ENCODE measurements at regions not wholly inside any gene's neighbourhood (a gene's known extent, or its start where the extent isn't known, plus 50 kb on each side); places are given as distances from the start of the nearest gene placed in this dataset.

- peaks cover 4% of the 10 kb centered on the region for H3K4me1 ChIP-seq (ENCODE audit: control insufficient read depth, insufficient read depth, low read length, unreplicated experiment)
- no peaks in the 10 kb centered on the region for H3K79me2 ChIP-seq (ENCODE audit: control insufficient read depth, insufficient read depth, low read length, unreplicated experiment)
- no peaks in the 10 kb centered on the region for H3K36me3 ChIP-seq (ENCODE audit: insufficient read depth, low read length)
- no peaks in the 10 kb centered on the region for H3K27me3 ChIP-seq (ENCODE audit: insufficient read depth, low read length)
- no peak overlapping the region for H2AFZ ChIP-seq (ENCODE audit: low read length, unreplicated experiment)
- H3K27ac ChIP-seq (ENCODE audit: low read depth, low read length), result no peak overlapping the region
- no peak overlapping the region for H3K4me3 ChIP-seq (ENCODE audit: low read depth, low read length)
These were observed 176.6 kb upstream of the CENPE start for GRCh38 chr4:103374758-103375157.

GRCh38 chr4:103374306-103374705 is 176.2 kb upstream of the CENPE start:
- Histone ChIP-seq H3K27me3 (ENCODE audit: insufficient read depth, low read length) (no peaks in the 10 kb centered on the region), H3K4me3 (ENCODE audit: low read depth, low read length) (no peak overlapping the region), H3K4me1 (ENCODE audit: control insufficient read depth, insufficient read depth, low read length, unreplicated experiment) (peaks cover 4% of the 10 kb centered on the region), H3K79me2 (ENCODE audit: control insufficient read depth, insufficient read depth, low read length, unreplicated experiment) (no peaks in the 10 kb centered on the region), H2AFZ (ENCODE audit: low read length, unreplicated experiment) (no peak overlapping the region), H3K27ac (ENCODE audit: low read depth, low read length) (no peak overlapping the region), H3K36me3 (ENCODE audit: insufficient read depth, low read length) (no peaks in the 10 kb centered on the region)

GRCh38 chr4:103372002-103372558 is 173.9 kb upstream of the CENPE start:
- Histone ChIP-seq H3K79me2 (ENCODE audit: control insufficient read depth, insufficient read depth, low read length, unreplicated experiment) (no peaks in the 10 kb centered on the region), H3K36me3 (ENCODE audit: insufficient read depth, low read length) (no peaks in the 10 kb centered on the region), H3K27me3 (ENCODE audit: insufficient read depth, low read length) (peaks cover 17% of the 10 kb centered on the region; the same call in 1 of the 2 replicates), H3K4me3 (ENCODE audit: low read depth, low read length) (peak overlapping the region; percentile 49; the same call in 1 of the 2 replicates), H2AFZ (ENCODE audit: low read length, unreplicated experiment) (no peak overlapping the region), H3K27ac (ENCODE audit: low read depth, low read length) (no peak overlapping the region), H3K4me1 (ENCODE audit: control insufficient read depth, insufficient read depth, low read length, unreplicated experiment) (peaks cover 4% of the 10 kb centered on the region)

GRCh38 chr4:103370336-103370735 is 172.2 kb upstream of the CENPE start:
- no peaks in the 10 kb centered on the region for H3K79me2 ChIP-seq (ENCODE audit: control insufficient read depth, insufficient read depth, low read length, unreplicated experiment)
- H2AFZ ChIP-seq (ENCODE audit: low read length, unreplicated experiment), result no peak overlapping the region
- no peak overlapping the region for H3K4me3 ChIP-seq (ENCODE audit: low read depth, low read length)
- peaks cover 33% of the 10 kb centered on the region; the same call in 1 of the 2 replicates for H3K27me3 ChIP-seq (ENCODE audit: insufficient read depth, low read length)
- no peaks in the 10 kb centered on the region for H3K36me3 ChIP-seq (ENCODE audit: insufficient read depth, low read length)
- H3K27ac ChIP-seq (ENCODE audit: low read depth, low read length), result no peak overlapping the region
- H3K4me1 ChIP-seq (ENCODE audit: control insufficient read depth, insufficient read depth, low read length, unreplicated experiment), result peaks cover 4% of the 10 kb centered on the region

GRCh38 chr4:103365285-103365684 is 167.1 kb upstream of the CENPE start:
- Histone ChIP-seq H3K4me1 (ENCODE audit: control insufficient read depth, insufficient read depth, low read length, unreplicated experiment) (no peaks in the 10 kb centered on the region), H3K27ac (ENCODE audit: low read depth, low read length) (no peak overlapping the region), H3K79me2 (ENCODE audit: control insufficient read depth, insufficient read depth, low read length, unreplicated experiment) (no peaks in the 10 kb centered on the region), H3K36me3 (ENCODE audit: insufficient read depth, low read length) (no peaks in the 10 kb centered on the region), H2AFZ (ENCODE audit: low read length, unreplicated experiment) (no peak overlapping the region), H3K27me3 (ENCODE audit: insufficient read depth, low read length) (peaks cover 35% of the 10 kb centered on the region; the same call in 1 of the 2 replicates), H3K4me3 (ENCODE audit: low read depth, low read length) (no peak overlapping the region)

- Histone ChIP-seq H3K4me1 (ENCODE audit: control insufficient read depth, insufficient read depth, low read length, unreplicated experiment) (no peaks in the 10 kb centered on the region), H3K36me3 (ENCODE audit: insufficient read depth, low read length) (no peaks in the 10 kb centered on the region), H3K27ac (ENCODE audit: low read depth, low read length) (no peak overlapping the region), H3K4me3 (ENCODE audit: low read depth, low read length) (no peak overlapping the region), H3K27me3 (ENCODE audit: insufficient read depth, low read length) (peaks cover 35% of the 10 kb centered on the region; the same call in 1 of the 2 replicates), H3K79me2 (ENCODE audit: control insufficient read depth, insufficient read depth, low read length, unreplicated experiment) (no peaks in the 10 kb centered on the region), H2AFZ (ENCODE audit: low read length, unreplicated experiment) (no peak overlapping the region)
These were observed 165.9 kb upstream of the CENPE start for GRCh38 chr4:103364083-103364482.

- H2AFZ ChIP-seq (ENCODE audit: low read length, unreplicated experiment), result no peak overlapping the region
- H3K27me3 ChIP-seq (ENCODE audit: insufficient read depth, low read length), result 0 out of 2 replicates have a peak, but pooled peaks cover 18% of the 10 kb centered on the region
- no peaks in the 10 kb centered on the region for H3K79me2 ChIP-seq (ENCODE audit: control insufficient read depth, insufficient read depth, low read length, unreplicated experiment)
- H3K4me3 ChIP-seq (ENCODE audit: low read depth, low read length), result no peak overlapping the region
- no peaks in the 10 kb centered on the region for H3K36me3 ChIP-seq (ENCODE audit: insufficient read depth, low read length)
- no peaks in the 10 kb centered on the region for H3K4me1 ChIP-seq (ENCODE audit: control insufficient read depth, insufficient read depth, low read length, unreplicated experiment)
- H3K27ac ChIP-seq (ENCODE audit: low read depth, low read length), result no peak overlapping the region
These were observed 163.8 kb upstream of the CENPE start for GRCh38 chr4:103361926-103362325.

GRCh38 chr4:103359900-103360299 is 161.8 kb upstream of the CENPE start:
- no peak overlapping the region for H3K27ac ChIP-seq (ENCODE audit: low read depth, low read length)
- H3K79me2 ChIP-seq (ENCODE audit: control insufficient read depth, insufficient read depth, low read length, unreplicated experiment), result no peaks in the 10 kb centered on the region
- H3K36me3 ChIP-seq (ENCODE audit: insufficient read depth, low read length), result no peaks in the 10 kb centered on the region
- no peak overlapping the region for H3K4me3 ChIP-seq (ENCODE audit: low read depth, low read length)
- no peaks in the 10 kb centered on the region for H3K4me1 ChIP-seq (ENCODE audit: control insufficient read depth, insufficient read depth, low read length, unreplicated experiment)
- no peak overlapping the region for H2AFZ ChIP-seq (ENCODE audit: low read length, unreplicated experiment)
- H3K27me3 ChIP-seq (ENCODE audit: insufficient read depth, low read length), result no peaks in the 10 kb centered on the region

GRCh38 chr4:103354006-103354405 is 155.9 kb upstream of the CENPE start:
- no peak overlapping the region for H3K27ac ChIP-seq (ENCODE audit: low read depth, low read length)
- H3K36me3 ChIP-seq (ENCODE audit: insufficient read depth, low read length), result no peaks in the 10 kb centered on the region
- H3K4me1 ChIP-seq (ENCODE audit: control insufficient read depth, insufficient read depth, low read length, unreplicated experiment), result no peaks in the 10 kb centered on the region
- no peak overlapping the region for H2AFZ ChIP-seq (ENCODE audit: low read length, unreplicated experiment)
- H3K4me3 ChIP-seq (ENCODE audit: low read depth, low read length), result no peak overlapping the region
- H3K79me2 ChIP-seq (ENCODE audit: control insufficient read depth, insufficient read depth, low read length, unreplicated experiment), result no peaks in the 10 kb centered on the region
- peaks cover 10% of the 10 kb centered on the region; the same call in 1 of the 2 replicates for H3K27me3 ChIP-seq (ENCODE audit: insufficient read depth, low read length)

GRCh38 chr4:103329642-103330041 is 131.5 kb upstream of the CENPE start:
- Histone ChIP-seq H3K4me3 (ENCODE audit: low read depth, low read length) (no peak overlapping the region), H3K79me2 (ENCODE audit: control insufficient read depth, insufficient read depth, low read length, unreplicated experiment) (no peaks in the 10 kb centered on the region), H3K36me3 (ENCODE audit: insufficient read depth, low read length) (no peaks in the 10 kb centered on the region), H3K27ac (ENCODE audit: low read depth, low read length) (no peak overlapping the region), H3K4me1 (ENCODE audit: control insufficient read depth, insufficient read depth, low read length, unreplicated experiment) (no peaks in the 10 kb centered on the region), H3K27me3 (ENCODE audit: insufficient read depth, low read length) (0 out of 2 replicates have a peak, but pooled peaks cover 4% of the 10 kb centered on the region), H2AFZ (ENCODE audit: low read length, unreplicated experiment) (no peak overlapping the region)

- Histone ChIP-seq H3K4me3 (ENCODE audit: low read depth, low read length) (no peak overlapping the region), H3K27ac (ENCODE audit: low read depth, low read length) (no peak overlapping the region), H2AFZ (ENCODE audit: low read length, unreplicated experiment) (no peak overlapping the region), H3K36me3 (ENCODE audit: insufficient read depth, low read length) (no peaks in the 10 kb centered on the region), H3K27me3 (ENCODE audit: insufficient read depth, low read length) (0 out of 2 replicates have a peak, but pooled peaks cover 4% of the 10 kb centered on the region), H3K4me1 (ENCODE audit: control insufficient read depth, insufficient read depth, low read length, unreplicated experiment) (no peaks in the 10 kb centered on the region), H3K79me2 (ENCODE audit: control insufficient read depth, insufficient read depth, low read length, unreplicated experiment) (no peaks in the 10 kb centered on the region)
These were observed 126.7 kb upstream of the CENPE start for GRCh38 chr4:103324811-103325210.

Data from ACC112 (cell line).